ENCODE measurements at regions not wholly inside any gene's neighbourhood (a gene's known extent, or its start where the extent isn't known, plus 50 kb on each side); places are given as distances from the start of the nearest gene placed in this dataset.

DNA sequence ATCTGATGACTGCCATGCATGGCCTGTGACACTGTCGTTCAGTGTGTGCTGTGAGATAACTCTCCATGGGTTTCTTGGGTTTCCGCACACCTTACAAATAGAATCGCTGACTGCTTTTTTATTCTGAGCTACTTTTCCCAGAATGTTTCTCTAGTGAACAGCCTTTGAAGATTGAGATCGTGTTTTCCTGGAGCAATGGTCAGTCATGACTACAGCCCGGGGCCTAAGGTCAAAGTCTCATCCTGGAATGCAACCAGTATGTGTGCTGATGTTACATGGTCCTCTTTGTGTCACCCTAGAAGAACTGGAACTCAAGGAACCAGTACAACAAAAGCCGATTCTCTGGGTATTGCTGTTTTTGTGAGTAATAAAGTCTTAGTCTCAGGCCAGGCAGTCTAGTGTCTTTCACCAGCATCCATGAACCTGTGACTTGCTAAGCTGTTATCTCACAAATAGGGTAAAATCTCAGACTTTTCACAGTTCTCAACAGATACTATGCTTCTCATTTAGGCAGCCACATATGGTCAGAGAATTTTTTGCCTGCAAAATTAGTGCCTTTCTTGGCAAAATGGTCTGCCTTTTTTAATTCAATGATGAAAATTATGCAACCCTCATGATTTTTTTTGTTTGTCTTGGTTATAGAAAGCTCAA, 124.9 kb upstream of the PIEZO2 start (continued):
- no peak for TF ChIP-seq ZNF557 (CRISPR knock-in tag; IDR thresholded peaks at IDR 0.05)
- no peak for TF ChIP-seq KMT2A (CRISPR knock-in tag; IDR thresholded peaks at IDR 0.05)
- TF ChIP-seq, protein P1, sequence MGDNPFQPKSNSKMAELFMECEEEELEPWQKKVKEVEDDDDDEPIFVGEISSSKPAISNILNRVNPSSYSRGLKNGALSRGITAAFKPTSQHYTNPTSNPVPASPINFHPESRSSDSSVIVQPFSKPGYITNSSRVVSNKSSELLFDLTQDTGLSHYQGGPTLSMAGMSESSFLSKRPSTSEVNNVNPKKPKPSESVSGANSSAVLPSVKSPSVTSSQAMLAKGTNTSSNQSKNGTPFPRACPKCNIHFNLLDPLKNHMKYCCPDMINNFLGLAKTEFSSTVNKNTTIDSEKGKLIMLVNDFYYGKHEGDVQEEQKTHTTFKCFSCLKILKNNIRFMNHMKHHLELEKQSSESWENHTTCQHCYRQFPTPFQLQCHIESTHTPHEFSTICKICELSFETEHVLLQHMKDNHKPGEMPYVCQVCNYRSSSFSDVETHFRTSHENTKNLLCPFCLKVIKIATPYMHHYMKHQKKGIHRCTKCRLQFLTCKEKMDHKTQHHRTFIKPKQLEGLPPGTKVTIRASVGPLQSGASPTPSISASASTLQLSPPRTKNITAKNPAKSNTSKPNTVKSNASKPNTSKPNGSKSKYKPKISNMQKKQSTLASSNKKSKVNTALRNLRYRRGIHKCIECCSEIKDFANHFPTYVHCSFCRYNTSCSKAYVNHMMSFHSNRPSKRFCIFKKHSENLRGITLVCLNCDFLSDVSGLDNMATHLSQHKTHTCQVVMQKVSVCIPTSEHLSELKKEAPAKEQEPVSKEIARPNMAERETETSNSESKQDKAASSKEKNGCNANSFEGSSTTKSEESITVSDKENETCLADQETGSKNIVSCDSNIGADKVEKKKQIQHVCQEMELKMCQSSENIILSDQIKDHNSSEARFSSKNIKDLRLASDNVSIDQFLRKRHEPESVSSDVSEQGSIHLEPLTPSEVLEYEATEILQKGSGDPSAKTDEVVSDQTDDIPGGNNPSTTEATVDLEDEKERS (CRISPR knock-in tag; IDR thresholded peaks at IDR 0.05): no peak
- TF ChIP-seq TRIM24 (CRISPR knock-in tag; IDR thresholded peaks at IDR 0.05): no peak
- no peak for TF ChIP-seq ZNF207 (IDR thresholded peaks at IDR 0.05; ENCODE audit: borderline replicate concordance)
- TF ChIP-seq ZNF75D (CRISPR knock-in tag; IDR thresholded peaks at IDR 0.05; ENCODE audit: borderline replicate concordance): no peak
- TF ChIP-seq KDM4B (CRISPR knock-in tag; IDR thresholded peaks at IDR 0.05): no peak
- TF ChIP-seq KLF11 (CRISPR knock-in tag; IDR thresholded peaks at IDR 0.05): no peak
- TF ChIP-seq NCOA2 (CRISPR knock-in tag; IDR thresholded peaks at IDR 0.05): peak; percentile 70
- no peak for TF ChIP-seq ETS1 (CRISPR knock-in tag; IDR thresholded peaks at IDR 0.05)
- no peak for TF ChIP-seq ZNF747 (CRISPR knock-in tag; IDR thresholded peaks at IDR 0.05; ENCODE audit: borderline replicate concordance)
- peak; percentile 21 to 51; a peak in 2 of 4 replicates for TF ChIP-seq MAFK (conservative IDR thresholded peaks at IDR 0.05 in 1 of 2, IDR thresholded peaks at IDR 0.05 in 1 of 2; ENCODE audit: low read length in 2 of 2)
- TF ChIP-seq SNAI1 (CRISPR knock-in tag; IDR thresholded peaks at IDR 0.05; ENCODE audit: borderline replicate concordance): no peak
- TF ChIP-seq ZNF44 (CRISPR knock-in tag; IDR thresholded peaks at IDR 0.05): no peak
- no peak for TF ChIP-seq ZNF616 (CRISPR knock-in tag; IDR thresholded peaks at IDR 0.05; ENCODE audit: low read depth)
- TF ChIP-seq JUNB (CRISPR knock-in tag; IDR thresholded peaks at IDR 0.05; ENCODE audit: borderline replicate concordance): no peak
- TF ChIP-seq NR2C2 (CRISPR knock-in tag; IDR thresholded peaks at IDR 0.05; ENCODE audit: borderline replicate concordance): no peak
- TF ChIP-seq ZBTB46 (CRISPR knock-in tag; IDR thresholded peaks at IDR 0.05; ENCODE audit: borderline replicate concordance): no peak
- TF ChIP-seq HDAC1 (CRISPR knock-in tag; IDR thresholded peaks at IDR 0.05): 0 out of 2 replicates have a peak, but pooled peaks have one; percentile 17
- TF ChIP-seq MBD4 (IDR thresholded peaks at IDR 0.05; ENCODE audit: borderline replicate concordance, low read length): no peak
- TF ChIP-seq, protein P2, sequence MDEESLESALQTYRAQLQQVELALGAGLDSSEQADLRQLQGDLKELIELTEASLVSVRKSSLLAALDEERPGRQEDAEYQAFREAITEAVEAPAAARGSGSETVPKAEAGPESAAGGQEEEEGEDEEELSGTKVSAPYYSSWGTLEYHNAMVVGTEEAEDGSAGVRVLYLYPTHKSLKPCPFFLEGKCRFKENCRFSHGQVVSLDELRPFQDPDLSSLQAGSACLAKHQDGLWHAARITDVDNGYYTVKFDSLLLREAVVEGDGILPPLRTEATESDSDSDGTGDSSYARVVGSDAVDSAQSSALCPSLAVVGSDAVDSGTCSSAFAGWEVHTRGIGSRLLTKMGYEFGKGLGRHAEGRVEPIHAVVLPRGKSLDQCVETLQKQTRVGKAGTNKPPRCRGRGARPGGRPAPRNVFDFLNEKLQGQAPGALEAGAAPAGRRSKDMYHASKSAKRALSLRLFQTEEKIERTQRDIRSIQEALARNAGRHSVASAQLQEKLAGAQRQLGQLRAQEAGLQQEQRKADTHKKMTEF (CRISPR knock-in tag; IDR thresholded peaks at IDR 0.05): peak; percentile 54; the same call in 1 of the 2 replicates
- TF ChIP-seq CENPX (CRISPR knock-in tag; IDR thresholded peaks at IDR 0.05): no peak
- TF ChIP-seq ZNF780A (CRISPR knock-in tag; IDR thresholded peaks at IDR 0.05): no peak
